Esophagus squamous epithelium (tissue), 5 donors: ENCODE measurements at regions not wholly inside any gene's neighbourhood (a gene's known extent, or its start where the extent isn't known, plus 50 kb on each side); places are given as distances from the start of the nearest gene placed in this dataset.

ENCODE experiments used
- DNase-seq: peaks from one replicate; lab custom pipeline; 2025; lab: John Stamatoyannopoulos, UW
- H3K27ac ChIP-seq, 4 donors: fragments of 200-600 bp; sonication (generic); one replicate each; pipeline ENCODE4 v1.5.1; 2016 to 2019; ENCODE audit warnings: mild to moderate bottlenecking in 1 of 4
- H3K27me3 ChIP-seq, 4 donors: fragments of 200-600 bp; sonication (generic); 1 replicate in 3 of 4; 2 replicates in 1 of 4; pipeline versions ENCODE4 v1.5.1 to v1.6.0; 2017 to 2021; ENCODE audit warnings: antibody characterized with exemption in 1 of 4
- H3K36me3 ChIP-seq, 3 donors: fragments of 200-600 bp; sonication (generic); one replicate each; pipeline ENCODE4 v1.5.1; 2016 to 2019
- H3K4me1 ChIP-seq, 3 donors: fragments of 200-600 bp; sonication (generic); one replicate each; pipeline ENCODE4 v1.5.1; 2017 to 2019
- H3K4me3 ChIP-seq, 4 donors: fragments of 200-600 bp; sonication (generic); 1 replicate in 3 of 4; 2 replicates in 1 of 4; pipeline ENCODE4 v1.5.1; 2016 to 2019; ENCODE audit warnings: mild to moderate bottlenecking in 2 of 4, moderate library complexity in 1 of 4
- H3K9me3 ChIP-seq, 3 donors: fragments of 200-600 bp; sonication (generic); one replicate each; pipeline ENCODE4 v1.5.1; 2016 to 2019
- CTCF ChIP-seq, 6 experiments: fragments of 450-650 bp in 4 of 6; fragments of 200-600 bp in 2 of 6; sonication (generic) in 2 of 6; IDR thresholded peaks; one replicate each; pipeline ENCODE4 v1.5.1; 2016 to 2019; ENCODE audit warnings: antibody characterized with exemption in 6 of 6, mild to moderate bottlenecking in 4 of 6, moderate library complexity in 4 of 6
- POLR2A ChIP-seq, 4 donors: fragments of 450-650 bp; IDR thresholded peaks; one replicate each; pipeline ENCODE4 v1.6.1; 2017; ENCODE audit warnings: antibody characterized with exemption in 4 of 4, mild to moderate bottlenecking in 4 of 4, moderate library complexity in 3 of 4
- WGBS, 2 donors: methylation state at CpG; one replicate each; pipeline ENCODE4 v1.1.5; 2018; 5-methylcytosine and 5-hydroxymethylcytosine counted together
- intact Hi-C: fragments of 100-400 bp; cut with DNase I; formaldehyde crosslinking; loops from one replicate; pipeline ENCODE4 v1.15.0; 2022
- donor health status: DM: yes; HTN: yes; CAD: no.

GRCh38 chr1:4444086-4444485 is 210.3 kb upstream of the AJAP1 start:
- TF ChIP-seq CTCF (IDR thresholded peaks at IDR 0.05) = no peak
- no peak for TF ChIP-seq POLR2A (IDR thresholded peaks at IDR 0.05)
- no peak overlapping the region for H3K4me3 ChIP-seq
- DNase-seq = no peak
- no peaks in the 10 kb centered on the region for H3K9me3 ChIP-seq
- intact Hi-C loops = no loop called here
- H3K36me3 ChIP-seq = no peaks in the 10 kb centered on the region
- whole genome bisulfite sequencing, 2 donors = 76 to 89% methylated on average over 4 to 5 of the region's 5 CpGs
- H3K4me1 ChIP-seq = no peaks in the 10 kb centered on the region
- no peak overlapping the region for H3K27ac ChIP-seq
- H3K27me3 ChIP-seq = peaks cover 0 to 31% (median 0%) of the 10 kb centered on the region in 4 donors

GRCh38 chr1:4447778-4448420 is 206.5 kb upstream of the AJAP1 start:
- H3K36me3 ChIP-seq = no peaks in the 10 kb centered on the region
- no peak overlapping the region for H3K27ac ChIP-seq
- intact Hi-C loops = no loop called here
- H3K4me3 ChIP-seq = no peak overlapping the region
- H3K9me3 ChIP-seq = no peaks in the 10 kb centered on the region
- H3K27me3 ChIP-seq = peaks cover 0 to 26% (median 0%) of the 10 kb centered on the region in 4 donors
- H3K4me1 ChIP-seq = no peaks in the 10 kb centered on the region
- WGBS, 2 donors = 56 to 76% methylated on average over 10 to 11 of the region's 11 CpGs
- DNase-seq = no peak
- TF ChIP-seq POLR2A (IDR thresholded peaks at IDR 0.05) (no peak), CTCF (IDR thresholded peaks at IDR 0.05) (no peak)

DNA sequence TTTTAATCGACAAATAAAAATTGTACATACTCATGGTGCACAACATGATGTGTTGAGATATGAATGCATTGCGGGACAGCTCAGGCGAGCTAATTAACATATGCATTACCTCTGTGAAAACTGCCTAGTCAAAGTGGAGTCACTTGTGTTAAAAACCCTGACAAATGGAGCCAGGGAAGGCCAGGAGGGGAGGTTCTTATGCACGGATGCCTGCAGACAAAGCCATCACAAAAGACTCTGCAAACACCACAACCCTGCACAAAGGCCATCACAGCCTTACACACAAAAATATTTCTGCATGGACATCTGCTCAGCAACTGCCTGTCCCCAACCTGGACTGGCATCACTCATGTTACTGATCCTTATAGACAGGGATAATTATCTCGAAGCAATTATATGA is 204.4 kb upstream of the AJAP1 start:
- intact Hi-C loops = no loop called here
- no peak overlapping the region for H3K4me3 ChIP-seq
- H3K36me3 ChIP-seq = no peaks in the 10 kb centered on the region
- no peaks in the 10 kb centered on the region for H3K9me3 ChIP-seq
- peaks cover 0 to 21% (median 0%) of the 10 kb centered on the region in 4 donors for H3K27me3 ChIP-seq
- no peak for TF ChIP-seq CTCF (IDR thresholded peaks at IDR 0.05)
- H3K4me1 ChIP-seq = no peaks in the 10 kb centered on the region
- DNase-seq = no peak
- no peak overlapping the region for H3K27ac ChIP-seq
- WGBS, 2 donors = 89 to 91% methylated on average over 5 of the region's 5 CpGs

DNA sequence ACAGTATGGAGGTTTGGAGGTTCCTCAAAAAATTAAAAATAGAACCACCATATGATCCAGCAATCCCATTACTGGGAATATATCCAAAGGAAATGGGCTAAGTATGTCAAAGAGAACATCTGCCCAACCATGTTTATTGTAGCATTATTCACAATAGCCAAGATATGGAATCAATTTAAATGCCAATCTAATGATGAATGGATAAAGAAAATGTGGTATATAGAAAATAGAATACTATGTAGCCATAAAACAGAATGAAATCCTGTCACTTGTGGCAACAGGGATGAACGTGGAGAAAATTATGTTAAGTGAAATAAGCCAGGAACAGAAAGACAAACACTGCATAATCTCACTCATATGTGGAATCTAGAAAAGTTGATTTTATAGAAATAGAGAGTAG is 201.7 kb upstream of the AJAP1 start:
- Histone ChIP-seq H3K27ac (no peak overlapping the region), H3K4me1 (no peaks in the 10 kb centered on the region), H3K9me3 (peaks cover 0 to 4% (median 0%) of the 10 kb centered on the region in 3 donors), H3K4me3 (no peak overlapping the region), H3K27me3 (peaks cover 0 to 16% (median 0%) of the 10 kb centered on the region in 4 donors), H3K36me3 (no peaks in the 10 kb centered on the region)
- no peak for TF ChIP-seq POLR2A (IDR thresholded peaks at IDR 0.05)
- no peak for TF ChIP-seq CTCF (IDR thresholded peaks at IDR 0.05)
- intact Hi-C loops = no loop called here
- DNase-seq = no peak
- WGBS, 2 donors = 21 to 46% methylated on average over 1 of the region's 1 CpG

DNA sequence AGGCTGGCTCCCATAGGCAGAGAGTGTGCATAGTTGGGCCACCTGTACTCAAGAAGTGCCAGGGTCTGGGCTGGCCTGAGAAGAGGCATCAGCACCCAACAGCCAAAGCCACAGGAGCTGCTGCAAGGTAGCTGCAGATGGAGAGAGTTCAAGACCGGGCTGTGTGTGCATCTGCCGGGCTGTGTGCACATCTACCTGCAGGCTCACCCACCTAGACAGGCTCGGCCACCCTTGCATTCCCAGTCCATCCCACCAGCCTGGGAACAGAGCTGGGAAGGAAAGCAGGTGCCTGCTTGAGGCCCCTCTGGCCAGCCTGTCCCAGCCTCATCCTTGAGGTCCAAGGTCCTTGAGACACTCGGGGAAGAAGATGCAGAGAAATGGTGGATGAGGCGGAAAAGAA is 194.4 kb upstream of the AJAP1 start:
- WGBS, 2 donors = 42 to 91% methylated on average over 2 to 4 of the region's 5 CpGs
- Histone ChIP-seq H3K27me3 (no peaks in the 10 kb centered on the region), H3K27ac (no peak overlapping the region), H3K36me3 (no peaks in the 10 kb centered on the region), H3K4me1 (no peaks in the 10 kb centered on the region), H3K9me3 (peaks cover 0 to 4% (median 0%) of the 10 kb centered on the region in 3 donors), H3K4me3 (no peak overlapping the region)
- intact Hi-C loops = no loop called here
- no peak for TF ChIP-seq POLR2A (IDR thresholded peaks at IDR 0.05)
- no peak for TF ChIP-seq CTCF (IDR thresholded peaks at IDR 0.05)
- no peak for DNase-seq
